Activated CD4-positive, alpha-beta T cell treated with anti-CD3 and anti-CD28 coated beads, Interleukin-2, Interleukin-4, amounts not matched to agents 100 ng/mL and 50 ng/mL, durations not matched to agents 16 hours and 8 hours (primary cell): ENCODE measurements at regions not wholly inside any gene's neighbourhood (a gene's known extent, or its start where the extent isn't known, plus 50 kb on each side); places are given as distances from the start of the nearest gene placed in this dataset.

Source experiments
- DNase-seq: peaks from one replicate; pipeline ENCODE4 v3.0.0-alpha.2; 2020; ENCODE audit warnings: low spot score

DNA sequence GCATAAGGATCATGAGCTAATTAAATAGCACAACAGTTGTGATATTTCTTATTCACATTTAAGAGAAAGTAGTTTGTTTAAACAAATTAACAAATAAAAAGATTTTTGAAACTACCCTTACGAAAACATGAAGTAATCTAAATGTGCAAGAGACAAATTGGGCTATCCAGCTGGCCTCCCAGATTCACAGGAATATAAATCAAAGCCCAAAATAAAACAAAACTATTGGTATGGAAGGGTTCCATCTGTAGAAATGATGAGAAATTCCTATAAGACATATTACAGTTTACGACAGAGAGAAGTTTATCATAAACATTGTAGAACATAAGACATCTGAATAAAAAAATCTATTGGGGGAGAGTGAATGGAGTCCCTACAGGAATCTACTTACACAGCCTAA is 1125.1 kb downstream of the TDRD15 start:
- DNase-seq, result no peak

- DNase-seq, result no peak
Observed at GRCh38 chr2:22253171-22253570, 1129.4 kb downstream of the TDRD15 start.

DNA sequence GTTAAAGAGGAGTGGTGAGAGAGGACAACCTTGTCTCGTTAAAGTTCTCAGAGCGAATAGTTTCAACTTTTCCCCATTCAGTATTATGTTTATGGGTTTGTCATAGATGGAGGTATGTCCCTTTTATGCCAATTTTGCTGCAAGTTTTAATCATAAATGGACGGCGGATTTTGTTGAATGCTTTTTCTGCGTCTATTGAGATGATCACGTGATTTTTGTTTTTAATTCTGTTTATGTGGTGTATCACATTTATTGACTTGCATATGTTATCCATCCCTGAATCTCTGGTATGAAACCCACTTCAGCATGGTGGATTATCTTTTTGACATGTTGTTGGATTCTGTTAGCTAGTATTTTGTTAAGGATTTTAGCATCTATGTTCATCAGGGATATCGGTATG is 1123.8 kb upstream of the KLHL29 start:
- no peak for DNase-seq

GRCh38 chr2:22270341-22270740 is 1114.6 kb upstream of the KLHL29 start:
- DNase-seq, result no peak

GRCh38 chr2:22273853-22274252 is 1111.1 kb upstream of the KLHL29 start:
- no peak for DNase-seq

- no peak for DNase-seq
Observed at GRCh38 chr2:22274661-22275060, 1110.3 kb upstream of the KLHL29 start.

DNA sequence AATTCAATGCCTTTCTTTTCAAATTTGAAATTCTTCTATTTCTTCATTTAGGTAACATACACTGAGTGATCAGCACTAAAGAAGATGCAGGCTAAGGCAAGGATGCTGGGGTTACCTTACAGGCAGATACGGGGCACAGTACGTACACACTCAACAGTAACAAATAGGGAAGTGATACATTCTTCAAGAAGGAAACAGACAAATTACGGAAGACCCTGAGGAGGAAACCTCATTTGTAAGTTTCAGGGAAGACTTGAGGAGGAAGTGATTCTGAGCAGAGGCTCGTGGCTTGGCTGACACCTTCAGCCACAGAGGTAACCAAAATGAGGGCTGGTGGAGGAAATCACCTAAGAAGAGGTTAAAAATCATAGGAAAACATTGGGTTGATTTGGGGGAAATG is 1108.3 kb upstream of the KLHL29 start:
- DNase-seq, result no peak

- no peak for DNase-seq
Observed at GRCh38 chr2:22279541-22279940, 1105.4 kb upstream of the KLHL29 start.

- DNase-seq, result no peak
Observed at GRCh38 chr2:22281033-22281432, 1103.9 kb upstream of the KLHL29 start.

DNA sequence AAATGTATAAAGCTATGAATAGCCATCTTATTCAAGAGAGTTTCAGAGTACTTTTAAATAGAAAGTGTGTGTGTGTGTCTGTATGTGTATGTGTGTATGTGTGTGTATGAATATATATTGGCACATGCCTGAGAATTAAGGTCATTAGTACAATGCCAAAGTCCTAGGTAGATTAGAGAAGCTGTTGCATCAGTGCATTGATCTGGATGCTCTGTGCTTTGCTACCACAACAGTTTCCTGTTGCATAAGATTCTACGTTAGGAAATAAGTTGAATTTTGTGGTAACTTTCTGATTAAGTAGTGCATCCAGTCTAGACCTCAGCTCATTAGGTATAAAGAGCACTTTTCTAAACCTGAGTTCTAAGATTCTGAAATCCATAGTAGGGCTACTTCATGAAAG is 1102.8 kb upstream of the KLHL29 start:
- no peak for DNase-seq

DNA sequence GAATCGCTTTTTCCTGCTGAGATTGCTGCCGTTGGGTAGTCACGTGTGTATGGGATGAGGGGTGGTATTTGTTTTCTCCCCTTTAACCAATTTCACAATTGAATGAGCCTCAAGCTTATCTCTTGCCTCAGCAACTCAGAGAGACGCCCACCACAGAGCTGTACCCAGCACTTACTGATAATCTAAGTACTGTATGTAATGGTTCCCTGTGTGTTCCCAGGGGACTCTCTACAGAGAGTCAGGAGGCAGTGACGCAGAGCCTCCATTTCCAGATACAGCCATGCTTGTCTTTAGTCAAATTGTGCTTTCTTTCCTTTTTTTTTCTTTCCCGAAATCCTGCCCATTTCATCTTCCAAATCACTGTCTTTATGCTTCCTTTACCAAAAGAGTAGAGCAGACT is 1102.1 kb upstream of the KLHL29 start:
- DNase-seq, result no peak

GRCh38 chr2:22283436-22283835 is 1101.5 kb upstream of the KLHL29 start:
- no peak for DNase-seq

GRCh38 chr2:22290302-22290701 is 1094.7 kb upstream of the KLHL29 start:
- DNase-seq, result no peak

GRCh38 chr2:22290909-22291473 is 1094.0 kb upstream of the KLHL29 start:
- DNase-seq, result no peak

- no peak for DNase-seq
Observed at GRCh38 chr2:22301228-22301627, 1083.8 kb upstream of the KLHL29 start.

DNA sequence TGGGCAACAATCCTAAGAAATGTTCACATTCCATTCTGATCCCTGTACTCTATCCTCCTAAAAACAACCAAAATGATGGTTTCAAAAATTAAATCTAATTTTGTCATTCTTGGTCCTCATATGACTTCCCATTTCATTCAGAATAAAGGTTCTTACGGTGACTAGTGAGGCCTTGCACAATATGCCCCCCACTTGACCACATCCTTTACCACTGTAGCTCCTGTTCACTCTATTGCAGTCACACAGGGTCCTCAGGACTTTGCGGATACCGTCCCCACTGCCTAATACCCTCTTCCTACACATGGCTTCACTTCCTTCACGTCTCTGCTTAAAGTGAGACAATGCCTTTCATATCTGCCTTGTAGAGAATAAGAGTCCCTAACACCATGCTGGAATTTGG is 1058.7 kb upstream of the KLHL29 start:
- DNase-seq, result no peak

DNA sequence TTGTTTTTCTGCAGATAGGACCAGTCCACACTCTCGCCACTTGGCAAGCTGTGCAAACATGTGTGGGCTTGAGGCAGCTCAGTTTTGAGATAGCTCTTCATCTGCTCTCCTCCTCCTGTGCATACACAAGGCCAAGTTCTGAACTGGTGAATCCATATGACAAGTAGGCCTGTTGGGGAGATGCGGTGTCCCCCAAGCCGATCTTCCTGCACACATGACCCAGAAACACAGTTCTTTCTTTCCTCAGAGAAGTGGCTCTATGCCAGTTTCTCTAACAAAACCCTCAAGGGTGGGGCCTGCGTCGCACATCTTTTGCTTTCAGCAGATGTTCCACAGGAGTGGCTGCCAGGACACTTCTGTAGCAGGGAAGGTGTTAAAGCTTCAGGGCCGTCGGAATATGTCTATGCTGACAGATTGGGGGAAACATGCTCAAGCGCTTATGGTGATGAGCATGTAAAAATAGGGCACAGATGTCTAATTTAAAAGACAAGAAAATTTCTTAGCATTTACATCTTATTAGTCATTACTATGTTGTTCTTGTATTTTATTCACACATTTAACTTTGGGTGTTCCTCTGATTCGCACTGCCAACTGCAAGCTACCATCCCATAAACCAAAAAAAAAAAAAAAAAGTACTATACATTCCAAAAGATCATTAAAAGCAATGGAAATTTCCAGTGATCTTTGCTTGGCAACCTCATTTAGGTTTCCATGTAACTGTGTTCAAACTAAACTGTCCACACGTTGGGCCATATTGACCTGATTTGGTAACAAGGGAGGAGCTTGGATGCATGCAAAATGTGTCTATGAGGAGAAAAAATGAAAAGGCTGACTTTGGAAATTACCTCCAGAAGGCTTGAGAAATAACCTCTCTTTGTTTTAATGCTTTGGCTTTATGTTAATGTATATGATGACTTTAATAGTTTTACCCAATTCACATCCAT is 1055.5 kb upstream of the KLHL29 start:
- DNase-seq, result no peak

DNA sequence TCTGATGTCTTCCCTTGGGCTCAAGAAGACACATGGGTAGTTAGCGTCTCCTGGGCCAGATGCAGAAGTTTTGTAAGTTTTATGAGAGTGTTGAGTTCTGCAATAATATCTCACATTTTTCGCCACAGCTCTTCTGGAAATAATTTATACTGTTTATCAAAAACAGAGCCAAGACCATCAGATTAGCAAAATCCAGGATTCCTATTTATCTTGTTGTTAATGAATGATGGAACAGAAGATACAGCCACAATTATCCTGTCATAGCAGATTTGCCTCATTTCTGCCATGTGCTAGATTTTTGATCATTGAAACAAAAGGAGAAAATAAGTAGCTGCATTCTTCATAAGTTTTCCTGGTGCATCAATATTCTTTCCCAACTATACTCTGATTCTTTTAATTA is 1048.6 kb upstream of the KLHL29 start:
- DNase-seq, result no peak

- no peak for DNase-seq
Observed at GRCh38 chr2:22340716-22341115, 1044.3 kb upstream of the KLHL29 start.

DNA sequence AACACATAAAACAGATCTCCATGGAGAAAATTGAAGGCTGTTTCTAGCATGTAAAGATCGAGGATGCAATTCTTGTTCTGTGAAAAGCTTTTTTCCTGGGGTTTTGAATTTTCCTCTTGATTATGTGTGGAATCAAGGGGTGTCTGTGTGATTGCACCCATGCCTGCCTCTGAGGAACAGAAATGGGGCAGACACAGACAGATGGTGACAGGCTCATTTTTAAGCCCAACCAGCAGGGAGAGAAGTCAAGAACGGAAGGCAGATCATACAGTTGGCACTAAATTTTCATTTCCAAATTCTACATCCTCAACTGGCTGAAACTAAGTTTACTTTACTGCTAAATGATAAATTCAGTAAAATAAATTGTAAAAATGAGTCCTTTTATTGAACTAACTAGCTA is 1037.7 kb upstream of the KLHL29 start:
- DNase-seq, result no peak

- no peak for DNase-seq
Observed at GRCh38 chr2:22350621-22351020, 1034.4 kb upstream of the KLHL29 start.

DNA sequence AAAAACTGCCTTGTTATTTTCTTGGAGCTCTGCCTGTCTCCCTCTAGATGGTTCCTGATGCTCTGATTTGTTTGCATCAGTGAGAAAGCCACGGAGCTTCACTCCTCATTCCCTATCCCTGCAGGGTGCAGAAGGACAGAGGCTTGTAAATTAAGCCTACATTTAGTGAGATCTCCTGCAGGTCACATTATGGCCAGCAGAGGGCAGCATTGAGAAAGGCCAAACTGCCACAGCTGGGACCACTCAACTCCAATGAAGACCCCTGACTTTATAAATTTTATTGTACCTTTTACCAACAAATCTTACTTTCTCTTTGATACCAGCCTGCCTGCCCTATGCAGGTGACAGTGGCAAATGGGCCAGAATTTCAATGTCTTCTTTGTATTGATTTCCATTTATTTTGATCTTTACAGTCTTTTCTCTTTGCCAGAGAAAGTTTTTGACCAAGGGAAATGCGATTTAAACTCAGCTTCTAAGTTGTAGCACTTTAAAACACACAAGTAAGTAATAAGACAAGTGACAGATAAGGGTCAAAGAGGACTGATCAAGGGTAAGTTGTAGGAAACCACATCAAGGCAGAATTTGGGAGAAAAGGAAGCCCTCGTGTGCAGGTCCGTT is 1029.1 kb upstream of the KLHL29 start:
- peak; percentile 39 for DNase-seq

- DNase-seq, result no peak
Observed at GRCh38 chr2:22359071-22359672, 1025.8 kb upstream of the KLHL29 start.
